ENCODE measurements at regions not wholly inside any gene's neighbourhood (a gene's known extent, or its start where the extent isn't known, plus 50 kb on each side); places are given as distances from the start of the nearest gene placed in this dataset.

- no peak for TF ChIP-seq CTCF (IDR thresholded peaks at IDR 0.05)
- TF ChIP-seq POLR2AphosphoS5 (IDR thresholded peaks at IDR 0.05), result no peak
- no peak for TF ChIP-seq POLR2A (IDR thresholded peaks at IDR 0.05)
- TF ChIP-seq EP300 (IDR thresholded peaks at IDR 0.05), result no peak
Measured at GRCh38 chr2:545711-546650, 131.2 kb downstream of the TMEM18 start.

Data from sigmoid colon (tissue), 4 donors.